GM19025 (cell line): ENCODE measurements at regions not wholly inside any gene's neighbourhood (a gene's known extent, or its start where the extent isn't known, plus 50 kb on each side); places are given as distances from the start of the nearest gene placed in this dataset.
"Not testable (repeated sequence)": the region's sequence is repeated elsewhere in the genome, so short reads cannot be mapped to it uniquely, and the experiment has no call there.

ENCODE experiments used
- ATAC-seq: cut with Tn5 transposase; IDR thresholded peaks from one replicate; pipeline ENCODE4 v1.9.1; 2021; ENCODE audit warnings: mild to moderate bottlenecking, low read depth, moderate library complexity; ENCODE audit not compliant: unreplicated experiment

GRCh38 chr3:34678575-34678974 is 880.1 kb downstream of the PDCD6IP start:
- ATAC-seq: no peak

GRCh38 chr3:34679055-34679454 is 880.6 kb downstream of the PDCD6IP start:
- ATAC-seq: not testable (repeated sequence)

- no peak for ATAC-seq
Measured at GRCh38 chr3:34683851-34684250, 885.4 kb downstream of the PDCD6IP start.

DNA sequence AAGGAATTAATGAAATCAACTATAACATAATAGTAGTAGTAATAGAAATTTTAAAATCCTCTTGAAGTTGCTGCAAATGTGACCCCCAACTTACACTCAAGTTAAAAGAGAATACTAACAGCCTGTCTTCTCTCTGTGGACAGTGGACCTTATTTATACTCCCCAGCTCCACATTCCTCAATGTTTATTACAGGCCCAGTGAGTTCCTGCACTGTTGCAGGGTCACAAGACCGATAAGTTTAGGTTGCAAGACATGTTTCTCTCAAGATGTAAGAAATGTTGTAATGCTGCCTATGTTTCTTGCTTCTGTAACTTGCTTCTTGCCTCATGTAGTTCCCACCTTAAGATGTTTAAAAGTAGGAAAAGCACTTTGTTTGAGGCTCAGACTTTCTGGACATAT is 888.1 kb downstream of the PDCD6IP start:
- ATAC-seq: no peak

DNA sequence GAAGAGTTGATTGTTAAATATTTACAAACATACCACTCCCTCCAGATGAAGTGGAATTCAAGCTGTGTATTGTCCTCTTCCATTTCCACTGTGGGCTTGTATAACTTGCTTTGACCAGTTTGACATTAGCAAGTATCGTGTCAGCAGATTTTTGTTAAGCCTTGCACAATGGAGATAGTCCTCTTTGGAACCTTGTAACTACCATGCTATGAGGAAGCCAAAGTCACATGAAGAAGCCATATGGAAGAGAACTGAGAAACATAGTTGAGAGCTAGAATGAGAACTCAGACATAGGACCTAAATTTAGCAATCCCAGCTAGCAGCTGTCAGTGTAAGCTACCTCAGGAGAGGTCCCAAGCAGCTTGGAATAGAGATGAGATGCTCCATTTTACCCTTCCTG is 889.2 kb downstream of the PDCD6IP start:
- ATAC-seq: no peak

- ATAC-seq: no peak
Measured at GRCh38 chr3:34696831-34697230, 898.4 kb downstream of the PDCD6IP start.

DNA sequence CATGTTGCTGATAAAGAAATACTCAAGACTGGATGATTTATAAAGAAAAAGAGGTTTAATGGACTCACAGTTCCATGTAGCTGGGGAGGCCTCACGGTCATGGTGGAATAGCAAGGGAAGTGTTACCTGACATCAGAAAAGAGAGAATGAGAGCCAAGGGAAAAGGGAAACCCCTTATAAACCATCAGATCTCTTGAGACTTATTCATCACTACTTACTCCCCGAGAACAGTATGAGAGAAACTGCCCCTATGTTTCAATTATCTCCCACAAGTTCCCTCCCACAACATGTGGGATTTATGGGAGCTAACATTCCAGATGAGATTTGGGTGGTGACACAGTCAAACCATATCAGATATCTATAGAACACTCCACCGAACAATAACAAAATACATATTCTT is 904.6 kb downstream of the PDCD6IP start:
- ATAC-seq: no peak

DNA sequence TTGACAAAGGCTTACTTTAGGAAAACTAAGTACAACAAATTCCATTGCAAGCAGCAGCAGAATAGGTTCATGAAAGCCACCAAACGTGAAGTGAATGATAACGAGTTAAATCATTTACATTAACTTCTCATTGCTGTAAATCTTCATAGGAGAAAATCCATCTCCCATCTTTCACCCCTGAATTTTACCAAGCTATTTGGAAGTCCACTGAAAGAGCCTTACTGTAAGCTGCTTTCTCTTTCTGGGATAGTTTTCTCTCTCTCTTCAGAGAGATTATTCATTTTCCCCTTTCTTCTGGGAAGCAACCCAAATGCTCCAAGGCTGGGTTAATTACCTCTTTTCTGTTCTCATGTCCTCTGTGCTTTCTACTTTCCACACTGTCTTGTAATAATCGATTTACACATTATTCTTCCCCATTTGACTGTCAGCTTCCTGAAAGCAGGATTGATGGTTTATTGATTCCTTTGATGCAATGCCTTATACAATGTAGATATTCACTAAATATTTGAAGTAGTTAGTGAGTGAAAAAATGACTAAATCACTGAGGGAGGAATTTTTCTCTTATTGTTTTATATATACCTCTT is 914.3 kb upstream of the ARPP21 start:
- no peak for ATAC-seq

DNA sequence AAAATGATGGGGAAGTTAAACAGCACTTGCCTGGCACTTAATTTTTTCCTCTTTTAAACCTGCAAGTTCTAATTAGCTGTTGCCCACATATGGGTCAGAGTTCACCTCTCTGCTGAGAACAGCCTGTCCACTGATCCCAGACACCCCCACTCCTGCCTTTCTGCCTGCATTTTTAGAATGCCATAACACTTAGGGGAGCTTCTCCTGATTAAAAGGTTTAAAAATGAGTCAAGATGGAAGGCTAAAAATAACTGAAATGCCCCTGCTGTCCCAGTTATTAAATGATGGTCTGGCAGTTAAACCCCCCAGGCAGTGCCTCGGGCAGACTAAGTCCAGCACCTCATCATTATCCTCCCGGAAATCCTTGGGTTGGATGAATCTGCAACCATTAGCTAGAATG is 913.6 kb upstream of the ARPP21 start:
- no peak for ATAC-seq

GRCh38 chr3:34727700-34728099 is 911.6 kb upstream of the ARPP21 start:
- no peak for ATAC-seq

DNA sequence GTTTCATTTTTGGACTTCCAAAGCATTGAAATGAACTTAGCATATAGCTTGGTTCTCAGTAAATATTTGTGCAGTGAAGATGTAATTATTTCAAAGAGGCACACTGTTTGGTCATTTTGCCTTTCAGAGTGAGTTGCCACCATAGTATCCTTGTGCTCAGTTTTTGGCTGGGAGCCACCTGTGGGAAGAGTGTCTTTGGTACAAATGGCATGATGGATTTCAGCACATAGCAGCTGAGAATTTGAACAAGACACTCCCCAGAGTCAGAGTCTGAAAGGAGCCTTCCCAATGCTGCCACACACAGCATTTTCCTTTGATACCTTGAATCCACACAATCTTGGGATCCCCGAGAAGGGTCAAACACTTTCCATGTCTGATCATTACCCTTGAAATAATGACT is 897.2 kb upstream of the ARPP21 start:
- ATAC-seq: no peak

GRCh38 chr3:34758630-34759261 is 880.6 kb upstream of the ARPP21 start:
- no peak for ATAC-seq

DNA sequence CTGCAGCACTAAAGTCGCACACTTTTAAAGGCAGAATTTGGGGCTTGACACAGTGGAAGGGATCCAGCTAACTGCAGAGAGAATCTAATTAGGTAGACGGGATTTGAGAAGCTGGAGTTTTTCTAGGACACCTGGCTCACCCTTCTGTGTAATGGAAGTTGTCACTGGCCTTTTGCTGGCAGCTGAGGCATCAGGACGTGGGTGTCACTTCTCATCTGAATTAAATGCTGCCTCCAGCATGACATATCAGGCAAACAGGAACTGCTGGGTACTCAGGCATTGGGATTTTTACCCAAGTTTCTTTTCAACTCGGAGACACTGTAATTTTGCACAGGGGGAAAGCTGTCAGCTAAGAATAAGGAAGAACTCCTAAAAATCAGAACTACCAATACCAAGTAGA is 861.9 kb upstream of the ARPP21 start:
- ATAC-seq: no peak

DNA sequence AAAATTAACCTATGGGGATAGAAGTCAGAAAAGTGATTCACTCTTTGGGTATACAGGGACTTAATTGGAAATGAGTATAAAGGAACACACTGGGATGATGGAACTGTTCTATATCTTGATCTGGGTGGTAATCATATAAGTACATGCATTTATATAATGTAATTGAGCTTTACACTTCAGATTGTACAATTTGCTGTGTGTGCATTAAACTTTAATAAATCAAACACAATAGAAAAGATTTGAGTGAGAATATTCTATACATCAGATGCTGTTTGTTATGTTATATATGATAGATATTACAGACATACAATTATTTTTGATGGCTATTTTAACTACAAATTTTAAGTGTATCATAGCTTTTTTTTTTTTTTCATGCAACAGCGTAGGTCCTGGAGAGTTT is 860.2 kb upstream of the ARPP21 start:
- no peak for ATAC-seq

- ATAC-seq: no peak
Measured at GRCh38 chr3:34780294-34780693, 859.0 kb upstream of the ARPP21 start.

DNA sequence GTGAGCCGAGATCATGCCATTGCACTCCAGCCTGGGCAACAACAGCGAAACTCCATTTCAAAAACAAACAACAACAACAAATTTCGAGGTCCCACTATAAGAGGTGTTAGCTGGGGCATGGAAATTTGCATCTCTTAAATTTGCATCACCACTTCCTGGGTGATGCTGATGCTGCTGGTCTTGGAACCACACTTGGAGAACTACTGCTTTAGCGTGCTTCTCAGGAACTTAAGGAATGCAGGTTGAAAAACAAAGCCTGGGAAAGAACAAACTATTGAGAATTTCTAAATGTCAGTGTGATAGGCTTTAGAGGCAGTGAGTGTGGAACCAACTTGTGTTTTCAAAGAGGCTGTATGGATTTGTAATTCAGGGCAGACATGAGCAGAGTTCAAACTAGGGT is 858.4 kb upstream of the ARPP21 start:
- ATAC-seq: no peak

GRCh38 chr3:34782871-34783270 is 856.5 kb upstream of the ARPP21 start:
- no peak for ATAC-seq

- no peak for ATAC-seq
Measured at GRCh38 chr3:34783876-34784275, 855.4 kb upstream of the ARPP21 start.

- no peak for ATAC-seq
Measured at GRCh38 chr3:34793057-34793456, 846.3 kb upstream of the ARPP21 start.

- no peak for ATAC-seq
Measured at GRCh38 chr3:34807611-34808010, 831.7 kb upstream of the ARPP21 start.

DNA sequence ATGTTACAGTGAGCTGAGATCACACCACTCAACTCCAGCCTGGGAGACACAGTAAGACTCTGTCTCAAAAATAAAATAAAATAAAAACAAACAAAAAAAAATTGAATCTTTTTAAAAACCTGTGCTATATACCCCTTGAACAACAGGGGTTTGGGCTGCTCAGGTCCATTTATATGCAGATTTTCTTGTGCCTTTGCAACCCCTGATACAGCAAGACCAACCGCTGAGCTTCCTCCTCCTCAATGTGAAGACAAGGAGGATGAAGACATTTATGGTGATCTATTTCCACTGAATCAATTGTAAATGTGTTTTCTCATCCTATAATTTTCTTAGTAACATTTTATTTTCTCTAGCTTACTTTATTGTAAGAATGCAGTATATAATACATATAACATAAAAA is 831.0 kb upstream of the ARPP21 start:
- ATAC-seq: no peak

- ATAC-seq: no peak
Measured at GRCh38 chr3:34828847-34829246, 810.5 kb upstream of the ARPP21 start.
